ENCODE measurements at regions not wholly inside any gene's neighbourhood (a gene's known extent, or its start where the extent isn't known, plus 50 kb on each side); places are given as distances from the start of the nearest gene placed in this dataset.
A peak's percentile ranks its signal among the peaks of the same experiment; 100 is the strongest.

DNA sequence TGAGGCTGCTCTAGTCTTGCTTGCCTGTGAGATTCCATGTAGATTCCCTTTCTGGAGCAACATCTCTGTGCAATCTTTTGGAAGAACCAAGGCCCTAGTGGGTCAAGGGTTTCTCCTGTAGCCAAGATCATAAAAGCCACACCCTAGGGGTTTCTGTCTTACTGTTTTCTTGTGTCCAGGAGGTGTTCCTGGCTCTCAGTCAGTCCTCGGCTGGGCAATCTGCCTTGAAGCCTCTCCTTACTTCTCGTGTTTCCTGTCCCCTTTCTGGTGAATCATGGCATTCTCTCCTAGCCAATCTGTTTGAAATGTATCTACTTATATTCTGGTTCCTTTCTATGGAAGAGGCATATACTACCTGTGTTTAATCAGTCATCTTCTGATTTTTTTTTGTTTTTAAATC is 484.8 kb upstream of the UBE2E3 start:
- H3K4me3 ChIP-seq (ENCODE audit: low read length) = no peak overlapping the region
- TF ChIP-seq, protein P1, sequence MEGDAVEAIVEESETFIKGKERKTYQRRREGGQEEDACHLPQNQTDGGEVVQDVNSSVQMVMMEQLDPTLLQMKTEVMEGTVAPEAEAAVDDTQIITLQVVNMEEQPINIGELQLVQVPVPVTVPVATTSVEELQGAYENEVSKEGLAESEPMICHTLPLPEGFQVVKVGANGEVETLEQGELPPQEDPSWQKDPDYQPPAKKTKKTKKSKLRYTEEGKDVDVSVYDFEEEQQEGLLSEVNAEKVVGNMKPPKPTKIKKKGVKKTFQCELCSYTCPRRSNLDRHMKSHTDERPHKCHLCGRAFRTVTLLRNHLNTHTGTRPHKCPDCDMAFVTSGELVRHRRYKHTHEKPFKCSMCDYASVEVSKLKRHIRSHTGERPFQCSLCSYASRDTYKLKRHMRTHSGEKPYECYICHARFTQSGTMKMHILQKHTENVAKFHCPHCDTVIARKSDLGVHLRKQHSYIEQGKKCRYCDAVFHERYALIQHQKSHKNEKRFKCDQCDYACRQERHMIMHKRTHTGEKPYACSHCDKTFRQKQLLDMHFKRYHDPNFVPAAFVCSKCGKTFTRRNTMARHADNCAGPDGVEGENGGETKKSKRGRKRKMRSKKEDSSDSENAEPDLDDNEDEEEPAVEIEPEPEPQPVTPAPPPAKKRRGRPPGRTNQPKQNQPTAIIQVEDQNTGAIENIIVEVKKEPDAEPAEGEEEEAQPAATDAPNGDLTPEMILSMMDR (conservative IDR thresholded peaks at IDR 0.05; ENCODE audit: low read length) = no peak
- peak; percentile 36 for DNase-seq (ENCODE audit: low read depth)

DNA sequence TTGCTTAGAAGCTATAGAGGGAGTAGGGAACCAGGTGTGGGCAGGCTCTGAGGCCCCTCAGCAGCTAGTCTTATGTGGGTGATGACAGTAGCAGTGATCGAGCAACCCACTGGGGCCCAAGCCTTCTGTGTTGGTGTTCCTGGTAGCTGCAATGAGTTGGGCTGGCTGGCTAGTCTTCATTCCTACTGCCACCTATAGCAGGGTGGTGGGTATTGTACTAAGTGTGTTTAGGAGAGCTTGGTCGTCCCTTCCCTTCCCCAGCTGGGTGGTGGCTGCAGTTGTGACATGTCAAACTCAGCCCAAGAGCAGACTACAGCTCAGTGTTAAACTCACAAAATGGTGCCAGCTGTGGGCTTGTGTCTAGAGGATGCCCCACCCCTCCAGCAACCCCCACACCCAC is 486.1 kb upstream of the UBE2E3 start:
- no peak overlapping the region for H3K4me3 ChIP-seq (ENCODE audit: low read length)
- DNase-seq (ENCODE audit: low read depth) = no peak
- TF ChIP-seq, protein P1 (conservative IDR thresholded peaks at IDR 0.05; ENCODE audit: low read length) = no peak

DNA sequence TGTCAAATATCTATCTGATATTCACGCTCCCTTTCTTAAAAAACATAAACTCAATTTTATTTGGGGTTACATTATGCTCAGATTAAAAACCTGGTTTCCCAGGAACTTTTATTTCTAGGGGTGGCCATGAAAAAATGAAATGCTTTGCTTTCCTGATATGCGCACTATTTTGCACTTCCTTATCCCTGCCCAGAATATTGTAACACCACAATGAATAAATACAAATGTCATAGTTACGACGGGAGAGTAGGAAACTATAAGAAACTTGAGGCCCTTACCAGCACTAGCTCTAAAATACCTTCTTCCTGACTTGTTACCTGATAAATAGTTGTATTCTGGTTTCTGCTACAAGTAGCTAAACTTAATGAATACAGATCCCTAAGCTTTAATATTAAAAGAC is 475.6 kb upstream of the CWC22 start:
- no peak overlapping the region for H3K4me3 ChIP-seq (ENCODE audit: low read length)
- no peak for DNase-seq (ENCODE audit: low read depth)
- TF ChIP-seq, protein P1 (conservative IDR thresholded peaks at IDR 0.05; ENCODE audit: low read length) = no peak

DNA sequence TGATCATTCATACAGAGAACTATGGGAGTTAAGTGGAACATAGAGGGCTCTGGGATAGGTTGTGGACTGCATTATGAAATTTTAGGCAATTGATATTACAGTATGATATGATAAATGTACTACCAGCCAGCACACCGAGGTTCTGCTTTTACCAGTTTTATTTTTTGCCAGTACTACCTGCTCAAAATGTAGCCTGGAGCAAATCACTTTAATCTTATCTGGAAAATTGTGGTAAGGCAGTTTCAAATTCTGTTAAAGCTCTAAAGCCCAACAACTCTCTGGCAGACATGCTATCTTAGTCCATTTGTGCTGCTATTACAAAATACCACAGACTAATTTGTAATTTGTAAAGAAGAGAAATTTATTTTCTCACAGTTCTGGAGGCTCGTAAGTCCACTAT is 474.9 kb upstream of the CWC22 start:
- DNase-seq (ENCODE audit: low read depth) = no peak
- TF ChIP-seq, protein P1 (conservative IDR thresholded peaks at IDR 0.05; ENCODE audit: low read length) = no peak
- H3K4me3 ChIP-seq (ENCODE audit: low read length) = no peak overlapping the region

DNA sequence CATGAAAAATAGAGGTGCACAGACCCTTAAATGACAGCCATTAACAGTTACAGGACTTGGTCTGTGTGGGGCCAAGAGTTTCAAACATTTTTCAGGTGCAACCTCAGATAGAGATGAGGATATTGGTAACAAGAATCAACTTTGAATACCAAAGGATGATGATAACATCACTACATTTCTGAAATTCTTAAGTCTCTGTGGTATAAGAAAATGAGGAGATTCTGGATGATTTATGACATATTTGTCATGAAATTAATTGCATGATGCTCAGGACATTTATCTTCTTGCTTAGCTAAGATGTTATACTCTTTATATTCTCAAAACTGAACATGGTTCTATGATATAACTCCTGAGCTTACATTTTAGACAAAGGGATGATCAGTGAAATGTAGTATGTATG is 471.8 kb upstream of the CWC22 start:
- TF ChIP-seq, protein P1 (conservative IDR thresholded peaks at IDR 0.05; ENCODE audit: low read length) = no peak
- no peak overlapping the region for H3K4me3 ChIP-seq (ENCODE audit: low read length)
- peak; percentile 50 for DNase-seq (ENCODE audit: low read depth)

DNA sequence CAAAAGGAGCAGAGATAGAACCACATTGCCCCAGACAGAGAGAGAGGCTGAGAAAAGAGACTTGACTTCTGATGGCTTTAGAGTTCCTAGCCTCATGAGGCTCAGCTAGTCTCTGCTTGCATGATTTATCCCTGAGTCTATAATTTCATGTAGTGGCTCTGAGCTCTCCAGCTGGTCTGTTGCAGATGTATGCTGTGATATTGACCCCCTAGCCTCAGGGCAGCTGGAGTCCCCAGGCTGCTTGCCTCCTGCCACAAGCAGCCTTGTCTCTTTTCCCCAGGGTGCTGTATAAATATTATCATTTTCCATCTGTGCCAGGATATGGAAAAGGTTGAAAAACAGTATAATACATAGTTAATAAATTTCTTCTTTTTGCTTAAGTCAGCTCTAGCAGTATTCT is 467.6 kb upstream of the CWC22 start:
- no peak for DNase-seq (ENCODE audit: low read depth)
- H3K4me3 ChIP-seq (ENCODE audit: low read length) = no peak overlapping the region
- TF ChIP-seq, protein P1 (conservative IDR thresholded peaks at IDR 0.05; ENCODE audit: low read length) = no peak

DNA sequence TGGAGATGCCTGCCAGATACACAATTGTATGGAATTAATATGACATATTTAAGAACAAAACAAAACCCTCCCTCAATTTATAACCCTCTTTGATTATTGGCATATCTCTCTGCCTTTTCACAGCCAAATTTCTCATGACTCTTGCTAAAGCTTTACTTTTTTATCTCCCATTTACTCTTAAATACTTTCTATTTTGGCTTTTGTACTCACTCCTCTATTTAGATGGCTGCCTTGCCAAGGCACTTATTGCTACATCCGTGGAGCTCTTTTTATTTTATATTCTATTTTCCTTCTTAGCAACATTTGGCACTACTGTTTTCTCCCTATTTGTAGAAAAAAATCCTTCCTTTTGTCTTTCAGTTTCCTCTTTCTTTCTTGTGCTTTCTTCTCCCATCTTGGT is 466.4 kb upstream of the CWC22 start:
- TF ChIP-seq, protein P1 (conservative IDR thresholded peaks at IDR 0.05; ENCODE audit: low read length) = no peak
- DNase-seq (ENCODE audit: low read depth) = no peak
- no peak overlapping the region for H3K4me3 ChIP-seq (ENCODE audit: low read length)
